Stimulated activated CD4-positive, alpha-beta T cell treated with anti-CD3 and anti-CD28 coated beads, TNF-alpha, amount 100 ng/mL, for 4 hours (primary cell): ENCODE measurements at regions not wholly inside any gene's neighbourhood (a gene's known extent, or its start where the extent isn't known, plus 50 kb on each side); places are given as distances from the start of the nearest gene placed in this dataset.
"Not testable (repeated sequence)": the region's sequence is repeated elsewhere in the genome, so short reads cannot be mapped to it uniquely, and the experiment has no call there.

ENCODE experiments used
- DNase-seq, 3 experiments: peaks; one replicate each; pipeline ENCODE4 v3.0.0-alpha.2; 2020; ENCODE audit warnings: low read depth in 3 of 3

DNA sequence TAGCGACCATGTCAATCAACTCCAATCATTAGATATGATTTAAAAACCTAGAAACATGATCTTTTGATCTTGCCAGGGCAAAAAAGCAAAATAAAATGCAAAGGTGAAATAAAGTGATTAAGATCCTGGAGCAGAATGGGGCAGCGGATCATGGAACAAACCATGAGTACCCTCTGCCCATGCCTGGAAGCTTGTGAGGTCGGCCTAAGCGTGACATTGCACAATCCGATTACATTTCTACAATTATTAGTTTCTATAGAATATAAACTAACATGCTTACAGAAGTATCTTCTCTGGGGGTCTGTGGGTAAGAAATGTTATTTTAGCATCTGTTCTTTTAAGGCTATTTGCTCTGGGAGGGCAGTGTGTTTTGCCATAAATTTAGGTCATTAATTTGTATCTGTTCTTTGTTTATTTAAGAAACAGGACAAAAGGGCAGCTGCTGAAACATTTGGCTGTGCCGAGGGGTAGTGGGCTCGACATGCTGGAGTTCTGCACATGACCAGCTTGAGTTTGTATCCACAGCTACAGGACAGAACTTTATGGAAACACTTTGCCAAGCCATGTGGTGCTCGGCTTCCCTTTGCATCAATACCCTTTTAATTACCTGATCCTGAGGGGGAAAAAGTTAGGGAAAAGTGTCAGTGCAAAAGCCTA, 55.9 kb downstream of the ZBTB18 start:
- no peak for DNase-seq

GRCh38 chr1:244111027-244111426, 59.9 kb downstream of the ZBTB18 start:
- DNase-seq = no peak

GRCh38 chr1:244112041-244112440, 61.0 kb downstream of the ZBTB18 start:
- DNase-seq = no peak

GRCh38 chr1:244112636-244113035, 61.6 kb downstream of the ZBTB18 start:
- no peak for DNase-seq

DNA sequence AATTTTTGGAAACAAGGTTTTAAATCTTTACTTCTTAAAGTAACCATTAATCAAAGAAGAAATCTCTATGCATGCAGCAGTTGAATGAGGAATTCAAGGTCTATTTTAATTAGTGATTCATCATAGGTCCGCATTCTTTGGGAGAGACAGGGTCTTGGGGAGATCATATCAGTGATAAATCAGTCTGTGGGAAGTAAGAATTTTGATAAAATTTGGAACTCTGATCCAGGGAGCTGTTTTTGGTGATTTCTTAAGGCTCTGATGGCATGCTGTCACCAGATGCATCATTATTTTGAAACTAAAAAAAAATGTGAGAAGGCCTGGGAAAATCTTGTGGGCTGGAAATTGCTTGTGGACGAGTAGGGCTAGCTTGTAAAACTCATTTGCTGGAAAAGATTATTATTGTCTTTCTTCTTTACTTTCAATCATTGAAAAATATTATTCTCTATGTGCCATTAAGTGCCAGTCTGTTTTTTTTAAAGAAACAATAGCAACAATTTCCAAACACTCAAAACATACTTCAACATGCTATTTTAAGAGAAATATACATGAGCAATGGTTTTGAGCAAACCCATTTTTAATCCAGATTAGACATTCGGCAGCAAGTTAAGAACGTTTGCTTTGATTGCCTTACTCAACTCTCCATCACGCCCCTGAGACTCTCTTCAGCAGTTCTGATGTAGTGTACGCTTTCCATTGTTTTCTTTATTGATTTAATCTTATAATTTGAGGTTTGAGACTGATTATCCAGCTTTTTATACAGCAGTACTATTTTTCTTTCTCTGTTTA, 62.6 kb downstream of the ZBTB18 start:
- no peak for DNase-seq

DNA sequence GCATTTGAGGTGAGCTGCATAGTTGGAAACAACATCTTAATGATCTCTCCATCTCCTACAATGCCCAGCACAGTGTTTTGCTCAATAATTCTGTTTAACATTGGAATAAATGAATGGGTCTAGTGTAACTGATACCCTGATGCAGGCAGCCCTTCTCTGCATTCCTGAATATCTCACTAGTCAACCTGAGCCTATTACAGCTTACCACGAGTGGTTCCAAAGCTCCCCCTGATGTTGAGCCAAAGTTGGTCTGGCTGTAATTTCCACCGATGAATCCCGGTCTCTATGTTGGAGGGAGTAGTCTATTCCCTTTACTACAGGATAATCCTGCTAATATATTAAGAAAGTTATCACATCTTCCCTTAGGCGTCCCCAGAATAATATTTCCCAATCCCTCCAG, 63.8 kb downstream of the ZBTB18 start:
- no peak for DNase-seq

DNA sequence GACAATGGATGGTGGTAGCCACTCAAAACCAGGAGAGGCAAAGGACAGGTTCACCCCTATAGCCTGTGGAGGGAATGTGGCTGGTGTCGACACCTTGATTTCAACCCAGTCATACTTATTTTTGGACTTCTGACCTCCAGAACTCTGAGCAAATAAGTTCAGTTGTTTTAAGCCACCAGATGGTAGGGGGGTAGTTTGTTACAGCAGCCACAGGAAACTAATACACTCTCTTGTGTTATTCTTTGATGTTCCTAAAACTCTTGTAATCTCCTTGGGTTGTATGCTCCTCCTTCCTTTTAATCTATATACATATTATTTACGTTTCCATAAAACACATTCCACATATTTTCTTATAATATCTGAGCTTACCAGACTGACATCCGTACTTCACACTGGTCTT, 65.9 kb downstream of the ZBTB18 start:
- DNase-seq = no peak

GRCh38 chr1:244118109-244118761, 67.2 kb downstream of the ZBTB18 start:
- DNase-seq = no peak

DNA sequence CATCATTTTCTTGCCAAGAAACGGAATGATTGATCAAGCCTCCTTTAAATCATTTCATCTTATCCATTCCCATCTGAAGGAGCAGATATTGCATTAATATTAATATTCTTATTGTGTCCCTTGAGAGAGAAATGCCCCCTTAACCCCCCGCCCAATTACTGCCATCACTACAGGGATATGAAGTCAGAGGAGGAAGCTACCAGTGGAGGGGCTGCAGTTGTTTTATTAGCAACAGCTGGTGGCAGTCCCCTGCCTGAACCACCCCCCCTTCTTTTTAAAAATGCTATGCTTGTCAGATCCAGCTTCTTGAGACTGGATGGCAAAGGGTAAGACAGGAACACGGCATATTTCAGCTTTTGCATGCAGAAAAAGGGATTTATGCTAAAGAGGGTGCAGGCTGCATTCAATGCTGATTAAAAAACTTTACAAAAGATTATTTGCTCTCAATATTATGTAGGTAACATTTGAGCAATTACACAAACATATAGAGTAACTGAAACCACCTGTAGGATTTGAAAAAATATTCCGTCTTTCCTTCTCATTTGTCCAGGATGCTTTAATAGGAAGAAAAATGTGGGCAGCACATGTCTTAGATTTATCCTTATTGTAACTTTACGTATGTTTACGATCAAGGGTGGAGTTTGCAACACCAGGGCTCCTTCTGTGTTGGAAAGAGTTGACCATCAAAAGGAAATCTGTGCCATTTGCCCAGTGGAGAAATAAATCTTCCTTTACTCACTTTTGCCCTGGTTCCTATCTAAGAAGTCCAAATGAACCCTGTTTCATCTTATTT, 77.7 kb downstream of the ZBTB18 start:
- no peak for DNase-seq

DNA sequence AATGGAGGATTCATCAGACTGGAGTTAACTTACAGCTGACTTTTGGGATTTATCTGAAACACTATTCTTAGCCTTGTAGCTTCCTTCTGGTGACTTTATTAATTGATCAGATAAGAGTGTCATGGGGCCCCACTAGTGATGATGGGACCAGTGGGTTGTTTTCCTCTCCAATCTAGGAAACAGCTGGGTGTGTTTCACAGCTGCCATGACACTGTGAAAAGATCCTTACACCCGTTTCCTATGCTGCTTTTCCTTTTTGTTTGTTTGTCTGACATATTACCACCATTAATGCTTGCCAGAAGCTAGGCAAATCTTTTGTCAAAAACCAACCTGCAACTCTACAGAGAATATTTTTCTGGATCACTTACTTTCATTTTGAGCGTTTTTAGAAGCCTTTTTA, 86.2 kb downstream of the ZBTB18 start:
- DNase-seq = no peak

GRCh38 chr1:244137725-244138124, 86.6 kb downstream of the ZBTB18 start:
- no peak for DNase-seq

- DNase-seq = no peak
Measured at GRCh38 chr1:244138399-244138798, 87.3 kb downstream of the ZBTB18 start.

- no peak for DNase-seq
Measured at GRCh38 chr1:244139655-244140054, 88.6 kb downstream of the ZBTB18 start.

GRCh38 chr1:244140420-244140819, 89.3 kb downstream of the ZBTB18 start:
- DNase-seq = no peak

- DNase-seq = no peak
Measured at GRCh38 chr1:244144053-244144452, 93.0 kb downstream of the ZBTB18 start.

DNA sequence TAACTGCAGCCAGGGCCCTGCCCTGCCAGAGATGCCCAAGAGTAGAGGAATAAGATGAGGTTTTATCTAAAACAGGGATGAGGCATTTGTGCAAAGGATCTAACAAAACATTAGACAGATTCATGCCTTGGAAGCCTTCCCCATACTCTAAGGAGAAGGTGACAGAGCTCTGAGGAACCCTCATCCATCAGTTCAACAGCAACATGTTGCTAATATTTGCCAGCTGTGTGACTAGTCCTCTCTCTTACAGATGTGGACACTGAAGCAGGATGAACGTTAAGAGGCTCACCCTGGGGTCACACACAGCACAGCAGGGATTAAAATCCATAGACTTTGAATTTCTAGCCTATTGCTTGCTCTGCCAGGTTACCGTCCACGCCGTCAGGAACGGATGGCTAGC, 99.0 kb downstream of the ZBTB18 start:
- no peak for DNase-seq

DNA sequence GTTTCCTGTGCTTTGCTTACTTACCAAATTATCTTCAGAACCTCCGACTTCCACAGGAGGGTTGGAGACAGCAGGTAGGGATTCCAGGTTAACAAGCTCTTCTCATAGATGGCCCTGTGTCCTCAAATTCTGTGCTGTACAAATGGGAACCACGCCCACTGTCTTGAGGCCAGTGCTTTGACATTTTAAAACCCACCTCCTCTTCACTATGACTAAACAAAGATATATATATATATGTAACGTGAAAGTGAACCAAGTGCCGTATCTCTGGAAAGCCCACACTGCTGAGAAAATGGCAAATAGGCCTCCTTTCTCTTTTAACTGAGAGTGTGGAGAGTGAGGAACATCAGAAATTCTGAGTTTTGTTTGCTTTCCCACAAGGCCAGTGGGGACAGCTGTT, 99.6 kb downstream of the ZBTB18 start:
- DNase-seq = no peak

GRCh38 chr1:244151537-244151936, 100.5 kb downstream of the ZBTB18 start:
- DNase-seq = no peak

DNA sequence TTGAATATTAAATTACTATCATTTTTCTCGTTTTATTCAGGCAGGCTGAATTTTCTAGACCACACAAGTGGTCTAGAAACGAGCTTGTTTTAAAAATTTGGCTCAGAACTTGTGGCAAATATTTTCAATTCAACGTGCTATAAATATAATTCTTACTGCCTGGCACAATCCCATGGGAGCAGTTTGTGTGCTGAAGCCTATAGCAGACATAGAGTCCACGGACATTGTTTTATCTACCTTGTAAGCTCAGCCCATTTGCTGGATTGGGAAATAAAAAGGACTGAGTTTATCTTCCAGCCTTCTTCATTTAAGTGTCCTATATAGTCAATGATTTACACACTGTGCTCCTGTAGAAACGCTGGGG, 103.4 kb downstream of the ZBTB18 start:
- no peak for DNase-seq

- DNase-seq = no peak
Measured at GRCh38 chr1:244154872-244155531, 103.9 kb downstream of the ZBTB18 start.

DNA sequence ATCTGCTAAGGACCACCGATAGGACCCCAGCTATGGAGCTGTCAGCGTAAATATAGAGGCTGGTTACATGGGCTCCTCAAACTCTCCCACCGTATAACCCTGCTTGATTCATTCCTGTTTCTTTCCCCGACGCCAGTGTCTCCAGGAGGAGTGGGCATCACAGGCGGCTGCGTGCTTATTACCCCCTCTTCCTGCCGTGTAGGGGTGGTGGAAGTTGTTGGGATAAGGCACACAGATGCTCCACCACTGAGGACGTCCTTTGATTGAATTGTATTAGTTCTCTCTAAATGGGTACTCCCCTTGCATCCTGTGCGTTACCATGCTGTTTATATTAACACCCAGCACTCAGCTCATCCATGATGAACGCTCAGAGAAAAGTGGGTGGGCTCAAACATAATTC, 104.6 kb downstream of the ZBTB18 start:
- no peak for DNase-seq

DNA sequence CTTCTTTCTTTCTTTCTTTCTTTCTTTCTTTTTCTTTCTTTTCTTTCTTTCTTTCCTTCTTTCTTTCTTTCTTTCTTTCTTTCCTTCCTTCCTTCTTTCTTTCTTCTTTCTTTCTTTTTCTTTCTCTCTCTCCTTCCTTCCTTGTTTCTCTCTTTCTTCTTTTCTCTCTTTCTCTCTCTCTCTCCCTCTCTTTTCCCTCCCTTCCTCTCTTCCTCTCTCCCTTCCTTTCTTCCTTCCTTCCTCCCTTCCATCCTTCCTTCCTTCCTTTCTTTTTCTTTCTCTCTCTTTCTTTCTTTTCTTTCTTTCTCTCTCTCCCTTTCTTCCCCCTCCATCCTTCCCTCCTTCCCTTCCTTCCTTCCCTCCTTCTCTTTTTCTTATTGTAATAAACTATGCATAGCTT, 105.5 kb downstream of the ZBTB18 start:
- not testable (repeated sequence) for DNase-seq
